ENCODE measurements at regions not wholly inside any gene's neighbourhood (a gene's known extent, or its start where the extent isn't known, plus 50 kb on each side); places are given as distances from the start of the nearest gene placed in this dataset.

- TF ChIP-seq CTCF (IDR thresholded peaks at IDR 0.05) (no peak), EZH2phosphoT487 (IDR thresholded peaks at IDR 0.05) (no peak)
Measured at GRCh38 chr13:90428522-90429210, 918.8 kb upstream of the MIR17HG start.

All from neural progenitor cell (in vitro differentiated cells).